Fibroblast of the aortic adventitia (primary cell): ENCODE measurements at regions not wholly inside any gene's neighbourhood (a gene's known extent, or its start where the extent isn't known, plus 50 kb on each side); places are given as distances from the start of the nearest gene placed in this dataset.

Experiments used
- DNase-seq: peaks from one replicate; pipeline ENCODE4 v3.0.0-alpha.2; 2010; ENCODE audit warnings: low read depth
- H3K4me3 ChIP-seq: 2 replicates; pipeline ENCODE4 v1.5.1; 2011; ENCODE audit warnings: low read depth, mild to moderate bottlenecking, control low read depth, low read length, moderate library complexity
- TF ChIP-seq, protein P1 (sequence below): IDR thresholded peaks from 2 replicates; pipeline ENCODE4 v1.5.1; 2011; ENCODE audit warnings: mild to moderate bottlenecking, low read length, control low read depth, inconsistent platforms; ENCODE audit not compliant: insufficient read depth

DNA sequence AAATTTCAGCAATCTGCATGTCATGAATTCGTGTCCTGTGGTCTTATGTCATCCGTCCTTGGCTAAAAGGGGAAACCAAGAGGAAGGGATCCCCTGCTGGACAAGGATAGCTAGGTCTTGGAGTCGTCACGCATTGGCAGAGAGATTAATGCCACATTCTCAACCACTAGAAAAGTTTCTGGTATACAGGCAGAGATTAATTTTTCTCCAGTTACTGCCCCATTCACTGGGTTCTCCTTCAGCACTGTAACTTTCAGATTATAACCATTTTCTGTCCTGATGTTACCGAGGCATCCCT is 1060.6 kb upstream of the AUTS2 start:
- DNase-seq = no peak
- TF ChIP-seq, protein P1, sequence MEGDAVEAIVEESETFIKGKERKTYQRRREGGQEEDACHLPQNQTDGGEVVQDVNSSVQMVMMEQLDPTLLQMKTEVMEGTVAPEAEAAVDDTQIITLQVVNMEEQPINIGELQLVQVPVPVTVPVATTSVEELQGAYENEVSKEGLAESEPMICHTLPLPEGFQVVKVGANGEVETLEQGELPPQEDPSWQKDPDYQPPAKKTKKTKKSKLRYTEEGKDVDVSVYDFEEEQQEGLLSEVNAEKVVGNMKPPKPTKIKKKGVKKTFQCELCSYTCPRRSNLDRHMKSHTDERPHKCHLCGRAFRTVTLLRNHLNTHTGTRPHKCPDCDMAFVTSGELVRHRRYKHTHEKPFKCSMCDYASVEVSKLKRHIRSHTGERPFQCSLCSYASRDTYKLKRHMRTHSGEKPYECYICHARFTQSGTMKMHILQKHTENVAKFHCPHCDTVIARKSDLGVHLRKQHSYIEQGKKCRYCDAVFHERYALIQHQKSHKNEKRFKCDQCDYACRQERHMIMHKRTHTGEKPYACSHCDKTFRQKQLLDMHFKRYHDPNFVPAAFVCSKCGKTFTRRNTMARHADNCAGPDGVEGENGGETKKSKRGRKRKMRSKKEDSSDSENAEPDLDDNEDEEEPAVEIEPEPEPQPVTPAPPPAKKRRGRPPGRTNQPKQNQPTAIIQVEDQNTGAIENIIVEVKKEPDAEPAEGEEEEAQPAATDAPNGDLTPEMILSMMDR = no peak
- H3K4me3 ChIP-seq = no peak overlapping the region

DNA sequence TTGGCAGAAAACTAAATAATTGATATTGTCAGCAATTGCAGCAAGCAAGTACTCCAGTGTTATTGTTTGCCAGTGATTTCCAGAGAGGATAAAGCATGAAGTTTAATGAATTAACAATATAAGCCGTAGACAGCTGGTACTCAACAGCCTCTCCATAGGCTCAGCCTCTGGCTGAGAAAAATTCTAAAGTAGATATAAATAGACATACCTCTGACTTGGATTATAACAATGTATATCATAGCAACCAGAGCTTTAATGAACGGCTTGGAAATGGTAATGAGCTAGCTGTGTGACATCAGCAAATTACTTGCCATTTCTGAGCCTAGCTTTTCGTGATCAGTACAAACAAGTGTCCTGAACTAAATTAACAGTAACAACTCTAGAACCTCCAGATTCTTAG is 1055.4 kb upstream of the AUTS2 start:
- H3K4me3 ChIP-seq = no peak overlapping the region
- no peak for DNase-seq
- TF ChIP-seq, protein P1 = no peak

DNA sequence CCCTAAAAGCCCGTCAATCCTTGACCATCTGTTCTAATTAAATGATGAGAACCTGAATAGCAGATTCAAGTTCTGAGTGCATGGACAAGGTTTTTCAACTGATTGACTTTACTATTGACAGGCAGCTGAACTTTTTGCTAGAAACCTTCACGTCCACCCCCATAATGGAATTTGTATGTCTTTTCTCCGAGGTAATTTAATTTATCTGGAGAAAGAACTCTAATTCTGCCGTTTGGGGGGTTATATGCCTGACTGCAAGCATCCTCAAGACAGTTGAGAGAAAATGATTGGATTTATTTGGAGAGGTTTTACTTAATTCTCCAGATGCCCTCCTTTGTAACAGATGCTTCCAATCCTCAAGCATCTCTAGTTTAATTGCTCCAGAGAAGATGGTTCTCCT is 1053.4 kb upstream of the AUTS2 start:
- TF ChIP-seq, protein P1 = no peak
- no peak overlapping the region for H3K4me3 ChIP-seq
- no peak for DNase-seq

DNA sequence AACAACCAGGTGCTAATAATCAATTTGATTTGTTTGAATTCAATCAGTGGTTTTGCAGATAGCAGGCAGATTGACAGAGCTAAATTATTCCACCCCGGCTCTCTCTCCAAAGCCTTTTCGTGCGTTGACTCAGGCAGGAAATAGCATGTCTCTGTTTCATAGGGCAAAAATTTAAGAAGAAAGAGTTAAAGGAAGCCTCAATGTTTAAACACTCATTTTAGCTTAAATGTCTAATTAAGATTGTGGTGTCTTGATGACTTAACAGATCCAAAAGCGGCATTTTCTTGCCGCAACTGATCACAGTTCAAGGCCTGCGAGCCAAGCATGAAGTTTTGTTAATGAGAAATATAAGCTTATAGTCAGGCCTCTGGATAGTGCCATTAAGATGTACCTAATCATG is 1051.1 kb upstream of the AUTS2 start:
- DNase-seq = no peak
- TF ChIP-seq, protein P1 = no peak
- H3K4me3 ChIP-seq = no peak overlapping the region

DNA sequence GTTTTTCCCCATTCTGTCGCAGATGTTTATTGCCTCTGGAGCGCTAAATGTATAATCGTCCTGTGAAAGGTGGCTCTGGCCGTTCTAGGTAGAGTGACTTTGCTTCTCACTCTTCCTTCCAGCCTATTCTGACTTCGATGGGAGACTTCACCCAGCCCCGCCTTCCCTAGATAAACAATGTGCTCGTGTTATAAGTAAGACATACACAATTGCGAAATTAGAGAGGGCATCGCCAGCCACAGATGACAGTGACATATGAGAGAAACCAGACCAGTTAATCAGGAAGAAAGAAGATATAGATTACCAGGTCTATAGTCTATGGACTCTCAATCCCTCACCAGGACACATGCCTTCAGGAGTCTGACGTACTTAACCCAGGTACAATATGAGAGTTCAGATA is 1050.5 kb upstream of the AUTS2 start:
- DNase-seq = no peak
- no peak overlapping the region for H3K4me3 ChIP-seq
- TF ChIP-seq, protein P1 = no peak

DNA sequence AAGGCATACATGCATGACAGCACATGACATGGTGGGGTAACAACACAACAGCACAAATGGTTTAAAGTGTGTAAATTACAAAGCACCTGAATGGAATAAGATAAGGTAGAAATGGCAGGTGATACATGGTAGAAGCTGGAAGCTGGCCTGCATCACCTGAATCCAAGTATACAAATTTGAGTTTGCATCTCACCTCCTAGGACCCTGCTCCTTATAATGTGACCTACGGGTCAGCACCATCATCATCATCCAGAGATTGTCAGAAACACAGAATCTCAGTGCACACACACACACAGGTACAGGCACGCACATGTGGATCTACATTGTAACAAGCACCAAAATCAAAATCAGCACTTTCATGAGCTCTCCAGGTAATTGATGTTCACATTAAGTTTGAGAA is 1048.2 kb upstream of the AUTS2 start:
- no peak overlapping the region for H3K4me3 ChIP-seq
- TF ChIP-seq, protein P1 = no peak
- no peak for DNase-seq

DNA sequence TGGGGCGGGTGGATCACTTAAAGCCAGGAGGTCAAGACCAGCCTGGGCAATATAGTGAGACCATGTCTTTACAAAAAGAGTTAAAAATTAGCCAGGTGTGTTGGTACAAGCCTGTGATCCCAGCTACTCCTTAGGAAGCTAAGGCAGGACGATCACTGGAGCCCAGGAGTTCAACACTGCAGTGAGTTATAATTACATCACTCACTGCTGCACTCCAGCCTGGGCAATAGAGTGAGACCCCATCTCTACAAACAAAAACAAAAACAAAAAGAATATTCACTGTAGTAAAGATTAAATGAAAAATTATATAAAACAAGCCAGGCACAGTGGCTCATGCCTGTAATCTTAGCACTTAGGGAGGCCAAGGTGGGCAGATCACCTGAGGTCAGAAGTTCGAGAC is 1047.6 kb upstream of the AUTS2 start:
- DNase-seq = no peak
- TF ChIP-seq, protein P1 = no peak
- H3K4me3 ChIP-seq = no peak overlapping the region
